Kidney (tissue), 13 donors: ENCODE measurements at regions not wholly inside any gene's neighbourhood (a gene's known extent, or its start where the extent isn't known, plus 50 kb on each side); places are given as distances from the start of the nearest gene placed in this dataset.
A peak's percentile ranks its signal among the peaks of the same experiment; 100 is the strongest.

Experiments
- DNase-seq, 5 donors: peaks; one replicate each; pipeline ENCODE4 v3.0.0-alpha.2; 2013 to 2020
- FAIRE-seq: peaks from 2 replicates; lab custom pipeline; 2012; peaks lifted over from hg19 to GRCh38; lab: Jason Lieb, UNC
- H3K27ac ChIP-seq, 2 donors: one replicate each; pipeline ENCODE4 v1.7.0; 2013; ENCODE audit warnings: low read depth in 2 of 2, low read length in 2 of 2, inconsistent platforms in 1 of 2
- H3K27me3 ChIP-seq: one replicate; pipeline ENCODE4 v1.7.1; 2013; ENCODE audit warnings: low read length, inconsistent platforms; ENCODE audit not compliant: control insufficient read depth, insufficient read depth
- H3K36me3 ChIP-seq, 3 donors: one replicate each; pipeline versions ENCODE4 v1.7.0 to v1.7.1; 2013; ENCODE audit warnings: low read length in 3 of 3, control low read depth in 1 of 3, inconsistent platforms in 1 of 3; ENCODE audit not compliant: insufficient read depth in 3 of 3, control insufficient read depth in 2 of 3
- H3K4me1 ChIP-seq, 3 donors: one replicate each; pipeline versions ENCODE4 v1.7.0 to v1.7.1; 2013; ENCODE audit warnings: low read length in 3 of 3, inconsistent platforms in 1 of 3, low read depth in 1 of 3; ENCODE audit not compliant: control insufficient read depth in 2 of 3, insufficient read depth in 2 of 3
- H3K4me3 ChIP-seq, 3 donors: one replicate each; pipeline versions ENCODE4 v1.7.0 to v1.8.1; 2013; ENCODE audit warnings: low read length in 3 of 3, control low read depth in 1 of 3, inconsistent platforms in 1 of 3
- H3K9ac ChIP-seq, 3 donors: one replicate each; pipeline versions ENCODE4 v1.7.0 to v1.7.1; 2013; ENCODE audit warnings: low read length in 3 of 3, control low read depth in 1 of 3, inconsistent platforms in 1 of 3
- H3K9me3 ChIP-seq, 3 donors: one replicate each; pipeline versions ENCODE4 v1.7.0 to v1.7.1; 2013; ENCODE audit warnings: low read length in 3 of 3, control low read depth in 1 of 3, inconsistent platforms in 1 of 3; ENCODE audit not compliant: control insufficient read depth in 2 of 3, insufficient read depth in 1 of 3
- CTCF ChIP-seq: IDR thresholded peaks from 3 replicates; pipeline ENCODE4 v1.5.1; 2012; ENCODE audit warnings: mild to moderate bottlenecking, moderate library complexity, borderline replicate concordance; ENCODE audit not compliant: insufficient read depth; ENCODE audit errors: extremely low read depth
- intact Hi-C: fragments of 100-400 bp; cut with DNase I; formaldehyde crosslinking; loops from one replicate; pipeline ENCODE4 v1.11.1; 2022
- donor health status: control.
- donor health status: control.
- donor health status: control.
- donor health status: control.
- donor health status: control.
- donor health status: DM: yes; HTN: yes; CAD: no.
- donor health status: Normal renal cell carcinoma (clear cell type).

GRCh38 chr5:141780952-141781781 lies 97.0 kb downstream of the PCDH1 start:
- Histone ChIP-seq H3K9ac (no peak overlapping the region), H3K27me3 (no peaks in the 10 kb centered on the region), H3K9me3 (no peaks in the 10 kb centered on the region), H3K4me3 (no peak overlapping the region), H3K36me3 (no peaks in the 10 kb centered on the region), H3K27ac (no peak overlapping the region), H3K4me1 (peaks cover 0 to 5% (median 4%) of the 10 kb centered on the region in 3 donors)
- FAIRE-seq (no peak), DNase-seq (no peak)
- intact Hi-C loops: no loop called here
- no peak for TF ChIP-seq CTCF

- H3K4me3 ChIP-seq: no peak overlapping the region
- H3K36me3 ChIP-seq: no peaks in the 10 kb centered on the region
- DNase-seq (no peak), FAIRE-seq (no peak)
- peaks cover 0 to 5% (median 4%) of the 10 kb centered on the region in 3 donors for H3K4me1 ChIP-seq
- H3K9ac ChIP-seq: no peak overlapping the region
- intact Hi-C loops: no loop called here
- H3K9me3 ChIP-seq: no peaks in the 10 kb centered on the region
- H3K27ac ChIP-seq: no peak overlapping the region
- TF ChIP-seq CTCF: no peak
- no peaks in the 10 kb centered on the region for H3K27me3 ChIP-seq
These were observed 97.8 kb downstream of the PCDH1 start for GRCh38 chr5:141780240-141780951.

GRCh38 chr5:141779503-141779973 lies 97.5 kb upstream of the ARAP3 start:
- intact Hi-C loops: no loop called here
- TF ChIP-seq CTCF: no peak
- Histone ChIP-seq H3K4me1 (peaks cover 0 to 5% (median 4%) of the 10 kb centered on the region in 3 donors), H3K36me3 (no peaks in the 10 kb centered on the region), H3K27ac (no peak overlapping the region), H3K4me3 (no peak overlapping the region), H3K9ac (no peak overlapping the region), H3K9me3 (no peaks in the 10 kb centered on the region), H3K27me3 (no peaks in the 10 kb centered on the region)
- DNase-seq: peak in 4 of 5 donors; percentile 59 to 86 (median 76)
- no peak for FAIRE-seq
